SIG-M5 treated with dmso at 0.1 percent for 504 hours (cell line): ENCODE measurements at regions not wholly inside any gene's neighbourhood (a gene's known extent, or its start where the extent isn't known, plus 50 kb on each side); places are given as distances from the start of the nearest gene placed in this dataset.

Source experiments
- DNase-seq: peaks from one replicate; lab custom pipeline; 2025; ENCODE audit not compliant: unreplicated experiment; lab: John Stamatoyannopoulos, UW

- DNase-seq, result no peak
Observed at GRCh38 chr7:118013252-118014010, 140.2 kb upstream of the CTTNBP2 start.

DNA sequence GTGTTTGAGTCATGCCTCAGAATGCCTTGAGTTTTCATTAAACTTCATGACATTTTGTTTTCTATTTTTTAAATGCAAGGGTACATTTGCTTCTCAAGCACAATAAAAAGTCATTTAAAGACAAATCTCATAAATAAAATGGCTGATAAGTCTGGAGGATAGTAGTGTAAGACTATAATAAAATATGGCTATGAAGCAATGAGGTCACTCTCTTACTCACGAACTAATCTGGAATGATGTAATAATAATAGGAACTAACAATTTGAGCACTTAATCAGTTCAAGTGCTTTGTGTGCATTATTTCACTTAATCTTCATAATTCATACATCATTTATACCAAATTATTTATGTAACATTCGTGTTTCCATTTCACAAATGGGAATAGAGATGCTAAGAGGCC lies 149.3 kb upstream of the CTTNBP2 start:
- no peak for DNase-seq

- no peak for DNase-seq
Observed at GRCh38 chr7:118026791-118027190, 153.6 kb upstream of the CTTNBP2 start.

- DNase-seq, result no peak
Observed at GRCh38 chr7:118028226-118028625, 155.0 kb upstream of the CTTNBP2 start.

DNA sequence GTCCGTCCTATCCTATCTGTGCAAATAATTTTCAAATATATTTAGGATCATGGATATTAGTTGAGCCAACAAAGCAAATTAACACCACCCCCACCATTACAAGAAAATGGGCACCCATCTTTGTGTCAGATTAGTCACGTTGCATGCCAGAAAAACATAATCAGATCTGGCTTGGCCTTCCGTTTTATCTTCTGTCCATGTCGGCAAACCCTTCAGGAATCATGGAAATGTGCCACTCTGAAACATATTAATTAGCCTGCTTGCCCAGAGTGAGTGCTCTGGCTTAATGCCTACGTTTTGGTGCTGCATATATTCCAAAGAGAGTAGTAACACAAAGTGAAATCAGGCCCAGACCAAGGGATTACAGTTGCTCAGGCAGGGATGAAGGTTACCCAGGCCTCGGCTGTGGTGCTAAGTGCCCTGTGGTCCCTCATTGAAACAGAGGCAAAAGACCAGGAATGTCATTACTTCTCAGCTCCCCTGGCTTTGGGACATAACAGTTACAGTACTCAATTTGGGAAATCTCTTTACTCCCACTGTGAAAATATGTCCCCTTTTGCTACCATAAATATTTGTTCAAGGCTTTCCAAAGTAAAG lies 154.0 kb upstream of the LSM8 start:
- DNase-seq, result no peak

GRCh38 chr7:118033273-118033672 lies 150.7 kb upstream of the LSM8 start:
- no peak for DNase-seq

DNA sequence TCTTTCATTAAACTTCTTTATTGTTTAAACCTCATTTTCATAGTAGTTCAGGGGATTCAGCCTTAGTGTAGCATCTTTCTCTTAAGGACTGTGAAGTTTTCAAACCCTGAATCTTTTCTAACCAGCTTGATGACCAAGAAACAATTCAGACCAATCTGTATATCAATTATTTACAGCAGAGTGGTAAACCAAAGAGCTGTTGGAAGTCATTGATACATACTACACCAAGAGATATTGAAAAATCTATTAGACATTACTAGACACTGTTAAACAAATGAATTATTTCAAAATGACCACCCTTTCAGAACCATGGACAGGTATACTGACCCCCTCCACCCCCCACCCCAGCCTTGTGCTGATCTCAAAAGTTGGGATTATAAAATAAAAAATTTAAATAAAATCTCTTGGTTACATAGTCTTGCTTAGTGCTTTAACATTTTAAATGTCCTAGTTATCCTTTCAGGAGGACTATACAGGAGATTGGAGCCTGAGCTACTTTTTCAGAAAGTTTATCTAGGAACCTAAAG lies 143.9 kb upstream of the LSM8 start:
- DNase-seq, result no peak

DNA sequence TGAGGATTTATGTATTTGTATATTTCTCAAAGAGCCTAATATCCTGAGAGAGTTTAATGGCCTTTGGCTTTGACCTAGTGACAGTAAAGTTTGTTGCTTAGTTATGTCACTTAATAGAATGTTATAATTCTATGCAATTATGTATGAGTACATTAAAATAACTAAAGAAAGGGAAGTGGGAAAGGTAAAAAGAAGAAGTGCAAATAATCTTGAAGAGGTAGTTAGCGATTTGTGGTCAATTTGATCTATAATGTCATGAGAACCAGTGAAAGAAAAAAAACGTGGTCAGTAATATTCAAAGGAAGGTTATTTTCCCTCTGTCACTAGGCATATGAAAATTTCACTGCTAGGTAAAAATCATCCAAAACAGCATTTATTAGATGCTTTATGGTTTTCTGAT lies 143.4 kb upstream of the LSM8 start:
- no peak for DNase-seq

DNA sequence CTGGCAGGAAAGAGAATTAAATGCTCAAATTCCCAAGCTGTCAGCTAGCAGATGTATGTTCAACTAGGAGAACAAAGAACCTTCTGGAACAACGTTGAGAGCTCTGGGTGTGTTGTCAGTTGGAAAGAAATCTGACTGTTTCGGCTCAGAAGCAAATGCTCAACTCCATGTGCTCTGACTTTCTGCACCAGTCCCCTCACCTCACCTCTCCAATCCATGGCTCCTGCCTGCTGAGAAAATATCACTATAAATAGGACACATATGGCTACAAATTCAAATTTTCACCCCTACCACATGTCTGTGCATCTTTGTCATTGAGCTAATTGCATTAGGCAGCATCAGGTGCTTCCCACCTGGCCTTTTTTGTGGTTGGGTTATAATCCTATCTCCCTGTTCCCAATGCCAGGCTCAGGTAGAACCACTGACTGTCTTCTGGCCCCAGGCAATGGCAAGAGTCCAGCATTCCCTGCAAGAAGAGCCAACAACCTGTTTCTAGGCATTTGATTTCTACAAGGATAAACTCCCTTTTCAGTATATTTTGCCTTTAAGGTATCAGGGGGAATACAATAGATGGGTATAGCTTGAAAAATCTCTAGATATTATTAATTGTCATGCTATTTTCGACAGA lies 142.6 kb upstream of the LSM8 start:
- no peak for DNase-seq

DNA sequence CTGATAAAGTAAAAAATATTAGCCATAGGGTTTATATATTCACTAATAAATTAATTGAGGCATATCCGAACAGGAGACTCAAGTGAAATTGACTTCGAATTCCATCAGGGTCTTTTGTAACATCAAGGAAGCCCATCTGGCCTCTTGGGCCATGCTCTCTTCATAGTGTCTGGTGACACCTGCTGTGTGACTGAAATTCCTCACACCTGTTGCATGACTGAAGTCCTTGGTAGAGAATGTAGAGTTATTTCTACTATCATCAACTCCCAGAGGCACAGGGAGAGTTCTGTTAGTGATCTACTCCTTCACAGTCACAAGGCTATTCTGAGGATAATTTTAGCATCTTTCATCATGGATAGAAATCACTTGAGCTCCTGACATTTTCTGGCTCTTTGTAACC lies 138.3 kb upstream of the LSM8 start:
- DNase-seq, result no peak

DNA sequence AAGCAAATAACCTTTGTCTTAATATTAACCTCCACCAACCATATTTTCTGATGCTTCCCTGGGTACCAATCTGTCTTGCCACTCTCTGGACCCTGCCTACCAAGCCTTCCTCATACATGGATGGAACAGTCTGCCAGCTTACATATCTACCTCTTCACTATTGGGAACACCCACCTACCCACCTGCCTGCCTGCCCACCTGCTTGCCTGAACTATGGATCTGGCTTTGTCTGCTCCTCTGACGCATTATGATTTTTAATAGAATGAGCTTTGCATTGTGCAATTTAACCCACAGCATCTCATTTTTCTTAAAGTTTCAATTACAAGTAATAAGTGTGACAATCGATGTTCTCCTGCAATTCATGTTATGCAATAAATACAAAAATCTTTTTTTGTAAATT lies 137.9 kb upstream of the LSM8 start:
- DNase-seq, result no peak

DNA sequence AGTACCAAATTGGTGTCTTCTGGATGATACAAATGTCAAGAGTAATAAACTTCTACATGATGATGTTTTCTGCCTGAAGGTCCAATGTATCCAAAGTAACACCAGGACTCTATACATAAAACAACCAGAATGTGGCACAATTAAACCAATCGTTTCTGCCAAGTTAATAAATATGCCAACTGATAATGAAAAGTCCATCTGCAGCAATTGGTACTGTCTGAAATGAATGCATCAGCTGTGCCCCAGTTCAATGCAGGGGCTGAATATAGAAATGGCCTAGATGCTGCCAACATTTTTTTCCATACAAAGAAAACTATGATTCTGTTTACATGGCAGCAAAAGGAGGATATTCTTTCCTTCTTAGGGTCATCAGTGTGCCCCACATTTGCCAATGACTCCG lies 137.2 kb upstream of the LSM8 start:
- no peak for DNase-seq

- DNase-seq, result no peak
Observed at GRCh38 chr7:118052336-118052735, 131.6 kb upstream of the LSM8 start.

DNA sequence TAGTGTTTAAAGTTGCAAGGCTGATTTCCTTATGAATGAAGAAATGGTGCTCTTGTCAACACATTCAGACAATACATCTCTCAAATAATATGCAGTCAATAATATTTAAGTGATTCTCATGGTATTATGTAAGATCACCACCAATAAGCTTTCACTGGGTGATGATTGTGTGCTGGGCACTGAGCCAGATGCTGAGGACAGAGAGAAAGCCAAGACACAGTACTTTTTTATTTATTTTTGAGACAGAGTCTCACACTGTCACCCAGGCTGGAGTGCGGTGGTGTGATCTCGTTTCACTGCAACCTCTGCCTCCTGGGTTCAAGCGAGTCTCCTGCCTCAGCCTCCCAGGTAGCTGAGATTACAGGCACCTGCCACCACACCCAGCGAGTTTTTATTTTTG lies 130.6 kb upstream of the LSM8 start:
- DNase-seq, result no peak

GRCh38 chr7:118054529-118054928 lies 129.4 kb upstream of the LSM8 start:
- DNase-seq, result no peak

DNA sequence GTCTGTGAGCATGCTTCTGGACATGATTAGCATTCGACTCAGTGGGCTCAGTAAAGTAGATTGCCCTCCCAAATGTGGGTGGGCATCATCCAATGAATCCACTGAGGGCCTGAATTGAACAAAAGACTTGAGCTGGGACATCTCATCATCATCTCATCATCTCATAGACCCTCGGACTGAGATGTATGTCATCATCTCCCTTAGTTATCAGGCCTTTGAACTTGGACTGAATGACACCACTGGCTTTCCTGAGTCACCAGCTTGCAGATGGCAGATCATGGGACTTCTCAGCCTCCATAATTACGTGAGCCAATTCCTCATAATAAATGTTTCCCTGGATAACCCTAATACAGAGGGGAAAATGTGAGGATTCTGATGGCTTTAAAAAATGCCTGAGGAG lies 128.3 kb upstream of the LSM8 start:
- DNase-seq, result no peak

DNA sequence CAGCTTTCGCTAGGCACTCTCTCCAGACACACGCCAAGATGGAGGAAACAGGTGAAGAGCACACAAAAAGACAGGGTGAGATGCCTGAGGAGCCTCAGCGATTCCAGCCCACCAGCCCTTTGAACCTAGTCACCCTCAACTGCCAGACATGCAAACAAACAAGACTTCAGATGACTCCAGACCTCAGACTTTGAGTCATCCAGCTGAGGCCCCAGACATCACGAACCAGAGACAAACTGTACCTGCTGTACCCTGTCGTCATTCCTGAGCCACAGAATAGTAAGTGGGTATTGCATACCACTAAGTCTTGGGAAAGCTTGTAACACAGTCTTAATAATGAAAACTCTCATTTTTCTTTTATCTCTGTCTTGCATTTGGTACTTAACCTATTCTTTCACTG lies 126.6 kb upstream of the LSM8 start:
- DNase-seq, result no peak

DNA sequence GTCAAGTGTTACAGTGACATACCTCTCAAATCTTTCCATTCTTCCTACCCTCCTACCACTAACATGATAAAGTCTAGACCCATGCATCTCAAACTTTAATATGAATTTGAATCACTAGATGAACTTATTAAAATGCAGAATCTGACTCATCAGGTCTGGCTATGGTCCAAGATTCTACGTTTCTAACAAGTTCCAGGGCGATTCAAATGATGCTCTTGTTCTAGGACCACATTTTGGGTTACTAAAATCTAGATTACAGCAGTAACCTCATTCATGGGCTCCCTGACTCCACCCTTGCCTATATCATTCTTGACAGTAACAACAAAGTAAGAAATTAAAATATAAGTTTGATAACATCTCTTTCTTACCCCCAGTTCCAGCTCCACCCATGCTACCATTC lies 124.8 kb upstream of the LSM8 start:
- no peak for DNase-seq

GRCh38 chr7:118060692-118061091 lies 123.3 kb upstream of the LSM8 start:
- DNase-seq, result no peak

- DNase-seq, result no peak
Observed at GRCh38 chr7:118061386-118061785, 122.6 kb upstream of the LSM8 start.

DNA sequence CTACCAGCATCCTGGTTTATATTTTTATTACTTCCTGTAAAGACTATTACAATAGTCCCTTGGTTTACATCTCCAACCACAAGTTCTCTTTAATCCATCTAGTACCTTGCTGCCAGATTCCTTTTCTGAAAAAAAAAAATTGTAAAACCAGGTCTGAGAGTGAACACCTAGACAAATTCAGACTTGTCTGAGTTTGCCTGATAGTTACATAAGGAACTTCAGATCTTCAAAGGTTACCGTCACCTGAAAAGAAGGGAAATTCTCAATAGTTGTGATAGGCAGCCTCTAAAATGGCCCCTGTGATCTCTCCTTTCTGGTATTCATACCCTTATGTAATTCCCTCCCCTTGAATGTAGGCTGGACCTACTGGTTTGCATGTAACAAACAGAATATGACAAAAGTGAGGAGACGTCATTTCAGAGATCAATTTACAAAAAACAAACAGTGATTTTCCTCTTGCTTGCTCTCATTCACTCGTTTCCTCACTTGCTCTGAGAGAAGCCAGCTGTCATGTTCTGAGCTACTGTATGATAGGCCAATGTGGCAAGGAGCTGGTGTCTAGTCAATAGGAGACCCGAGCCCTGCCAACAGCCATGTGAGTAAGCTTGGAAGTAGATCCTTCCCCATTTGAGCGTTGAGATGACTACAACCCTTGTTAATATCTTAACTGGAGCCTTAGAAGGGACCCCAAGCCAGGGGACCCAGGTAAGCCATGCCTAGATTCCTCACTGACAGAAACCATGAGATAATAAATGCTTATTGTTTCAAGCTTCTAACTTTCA lies 110.9 kb upstream of the LSM8 start:
- DNase-seq, result no peak

- no peak for DNase-seq
Observed at GRCh38 chr7:118075936-118076335, 108.0 kb upstream of the LSM8 start.
